HL-60/S4 (cell line): ENCODE measurements at regions not wholly inside any gene's neighbourhood (a gene's known extent, or its start where the extent isn't known, plus 50 kb on each side); places are given as distances from the start of the nearest gene placed in this dataset.
"Not testable (repeated sequence)": the region's sequence is repeated elsewhere in the genome, so short reads cannot be mapped to it uniquely, and the experiment has no call there.

Experiments
- in situ Hi-C: fragments of 300-500 bp; cut with MboI; formaldehyde crosslinking; loops from 2 replicates; pipeline ENCODE4 v1.14.3; 2022; ENCODE audit warnings: low sequenced_read_pairs

DNA sequence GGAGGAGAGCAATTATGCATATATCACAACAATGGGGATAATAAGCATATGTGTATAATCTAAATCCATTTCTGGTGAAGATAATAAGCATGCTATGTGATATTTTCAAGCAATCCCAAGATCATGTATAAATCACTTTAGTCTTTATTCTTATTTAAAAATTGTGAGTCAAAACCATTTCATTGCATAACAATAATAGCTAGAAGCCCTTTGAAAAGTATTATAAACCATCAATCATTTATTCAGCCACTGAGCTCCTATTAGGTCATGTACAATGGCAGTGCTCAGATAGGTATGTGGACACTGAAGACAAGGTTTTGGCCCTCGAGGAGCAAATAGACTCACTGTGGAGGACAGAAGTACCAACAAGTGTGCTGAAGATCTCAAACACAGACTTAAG is 113.1 kb downstream of the CDCA7 start:
- in situ Hi-C loops = no loop called here

GRCh38 chr2:173468266-173468793 is 113.7 kb downstream of the CDCA7 start:
- in situ Hi-C loops = no loop called here

- in situ Hi-C loops = no loop called here
These were observed 117.4 kb downstream of the CDCA7 start for GRCh38 chr2:173472112-173472511.

DNA sequence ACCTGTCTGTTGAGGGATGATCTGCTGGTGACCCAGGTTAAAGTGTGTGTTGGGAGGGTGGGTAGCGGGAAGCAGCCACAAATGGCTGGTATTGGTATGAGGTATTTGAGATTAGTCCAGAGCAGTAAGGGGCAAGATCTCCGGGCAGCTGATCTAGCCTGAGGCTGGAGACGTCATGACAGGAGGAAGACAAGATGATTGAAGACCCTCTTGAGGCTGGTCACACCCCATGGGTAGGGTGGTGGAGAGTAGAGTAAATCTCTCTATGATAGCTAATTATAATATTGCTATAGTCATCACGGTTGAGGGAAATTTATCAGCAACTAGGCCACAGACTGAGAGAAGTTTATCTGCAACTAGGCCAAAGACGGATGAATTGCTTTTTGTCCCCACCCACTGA is 128.5 kb downstream of the CDCA7 start:
- in situ Hi-C loops = no loop called here

GRCh38 chr2:173488861-173489260 is 134.2 kb downstream of the CDCA7 start:
- in situ Hi-C loops = no loop called here

DNA sequence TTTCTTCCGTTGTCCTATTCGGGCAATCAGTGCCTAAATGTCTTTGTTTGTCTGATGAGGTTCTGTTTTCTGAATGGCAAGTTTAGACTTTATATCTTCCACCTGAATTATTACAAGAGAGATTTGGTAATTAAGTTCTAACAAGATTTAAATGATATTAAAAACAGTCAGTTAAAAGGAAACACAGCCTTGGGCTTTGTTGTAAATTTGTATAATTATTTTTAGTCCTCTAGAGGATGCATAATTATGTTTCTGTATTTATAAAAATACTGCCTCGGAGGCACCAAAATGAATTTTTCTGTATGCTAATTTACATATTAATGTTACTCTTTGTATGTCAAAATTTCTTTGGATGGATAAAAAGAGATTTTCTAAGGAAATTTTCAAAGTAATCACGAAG is 136.7 kb downstream of the CDCA7 start:
- in situ Hi-C loops = no loop called here

GRCh38 chr2:173493874-173494273 is 139.2 kb downstream of the CDCA7 start:
- in situ Hi-C loops = no loop called here

GRCh38 chr2:173496746-173497145 is 142.1 kb downstream of the CDCA7 start:
- in situ Hi-C loops = no loop called here

DNA sequence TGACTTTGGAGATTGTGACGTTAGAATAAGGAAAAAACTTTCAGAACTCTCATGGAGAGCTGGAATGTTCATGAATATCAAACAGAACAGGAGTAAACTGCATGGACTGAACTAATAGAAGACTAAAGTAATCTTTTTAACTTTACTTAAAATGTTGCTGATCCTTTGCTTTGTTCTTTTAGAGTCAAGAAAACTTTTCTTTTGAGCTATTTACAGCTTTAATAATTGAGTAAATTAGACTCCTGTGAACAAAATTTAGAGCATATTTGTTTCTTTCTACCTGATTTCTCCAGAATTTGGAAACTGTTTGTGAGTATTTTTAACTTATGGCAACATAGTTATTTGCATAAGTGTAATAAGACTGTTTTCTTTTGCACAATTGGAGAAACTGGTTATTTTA is 146.3 kb downstream of the CDCA7 start:
- in situ Hi-C loops = no loop called here

DNA sequence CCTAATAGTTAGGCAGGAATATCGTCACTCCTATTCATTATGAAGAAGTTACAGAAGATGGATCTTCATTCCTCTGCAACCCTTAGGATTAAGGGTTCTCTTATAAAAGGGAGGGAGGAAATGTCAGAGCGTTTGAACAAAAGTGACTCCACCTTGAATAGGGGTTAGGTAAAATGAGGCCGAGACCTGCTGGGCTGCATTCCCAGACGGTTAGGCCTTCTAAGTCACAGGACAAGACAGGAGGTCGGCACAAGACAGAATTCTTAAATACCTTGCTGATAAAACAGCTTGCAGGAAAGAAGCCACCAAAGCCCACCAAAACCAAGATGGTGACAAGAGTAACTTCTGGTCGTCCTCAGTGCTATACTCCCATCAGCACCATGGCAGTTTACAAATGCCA is 147.6 kb downstream of the CDCA7 start:
- in situ Hi-C loops = no loop called here

- in situ Hi-C loops = no loop called here
These were observed 156.7 kb downstream of the CDCA7 start for GRCh38 chr2:173511357-173511756.

GRCh38 chr2:173511942-173512341 is 157.3 kb downstream of the CDCA7 start:
- in situ Hi-C loops = no loop called here

- in situ Hi-C loops = no loop called here
These were observed 158.5 kb downstream of the CDCA7 start for GRCh38 chr2:173513107-173513727.

DNA sequence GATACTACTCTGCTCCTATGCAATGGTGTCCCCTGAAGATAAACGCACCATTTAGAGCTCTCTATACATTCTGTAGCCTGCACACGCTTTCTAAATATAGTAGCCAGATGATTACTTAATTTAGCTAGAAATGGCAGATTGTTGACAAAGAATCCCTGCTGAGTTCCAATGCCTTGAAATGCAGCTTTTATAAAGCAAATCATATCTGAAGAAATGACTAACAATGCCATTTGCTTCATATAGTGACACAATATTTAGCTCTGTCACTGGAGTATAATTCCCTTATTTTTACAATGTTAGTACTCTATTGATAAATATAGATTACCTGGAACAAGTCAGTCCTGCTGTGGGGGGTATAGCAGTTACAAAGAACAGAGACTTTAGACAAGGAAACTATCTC is 166.2 kb downstream of the CDCA7 start:
- in situ Hi-C loops = no loop called here

DNA sequence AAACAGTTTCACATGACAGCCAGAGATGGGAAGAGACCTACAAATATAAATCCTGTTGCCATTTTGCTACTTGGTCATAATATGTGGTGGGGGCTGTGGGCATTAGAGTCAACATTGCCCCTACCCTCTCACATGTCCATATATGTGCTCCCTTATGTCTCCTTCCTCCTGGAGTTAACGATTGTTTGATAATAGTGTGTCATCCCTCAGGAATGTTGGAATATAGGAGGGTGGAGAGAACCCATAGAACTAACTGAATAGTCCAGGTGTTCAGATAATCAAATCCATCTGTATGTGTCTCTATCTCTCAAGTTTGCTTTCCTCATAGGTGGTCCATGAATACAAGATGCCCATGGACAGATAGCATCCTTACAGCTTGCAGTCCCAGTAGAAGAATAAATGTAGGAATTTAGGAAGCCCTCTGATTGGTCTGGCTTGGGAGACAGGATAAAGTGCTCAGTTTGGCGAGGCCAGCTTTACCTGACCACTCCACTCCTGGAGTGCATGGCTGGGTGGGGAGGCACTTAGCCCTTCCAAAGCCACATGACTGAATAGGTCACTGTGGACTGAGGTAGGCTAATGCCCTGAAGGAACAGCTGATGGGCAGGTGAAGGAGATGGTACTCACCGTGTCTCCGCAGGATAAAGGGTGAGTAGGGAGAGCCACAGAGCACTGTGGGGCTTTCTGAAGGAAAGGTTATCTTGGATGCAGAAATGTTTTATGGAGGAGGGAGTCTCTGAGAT is 166.9 kb downstream of the CDCA7 start:
- in situ Hi-C loops = no loop called here

- in situ Hi-C loops = no loop called here
These were observed 168.8 kb downstream of the CDCA7 start for GRCh38 chr2:173523497-173523896.

GRCh38 chr2:173524256-173524955 is 169.7 kb downstream of the CDCA7 start:
- in situ Hi-C loops = no loop called here

- in situ Hi-C loops = not testable (repeated sequence)
These were observed 178.3 kb downstream of the CDCA7 start for GRCh38 chr2:173532732-173533531.

DNA sequence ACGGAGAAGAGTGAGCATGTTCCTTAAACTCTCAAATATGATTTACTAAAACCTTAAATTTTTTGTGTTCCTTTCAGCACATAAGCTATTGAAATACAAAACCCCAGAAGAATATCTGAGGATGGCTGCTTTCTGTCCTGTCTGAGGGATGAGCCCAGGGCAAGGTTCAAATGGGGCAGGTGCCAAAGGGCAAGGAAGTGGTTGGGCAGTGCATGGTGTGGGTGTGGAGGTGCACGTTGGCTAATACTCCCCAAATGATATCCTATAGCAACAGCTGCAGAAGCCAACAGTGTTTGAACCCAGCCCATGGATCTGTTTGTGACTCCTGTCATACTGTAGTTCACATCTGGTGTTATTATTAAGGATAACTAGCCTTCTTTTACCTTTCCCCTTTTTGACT is 183.0 kb downstream of the CDCA7 start:
- in situ Hi-C loops = no loop called here

DNA sequence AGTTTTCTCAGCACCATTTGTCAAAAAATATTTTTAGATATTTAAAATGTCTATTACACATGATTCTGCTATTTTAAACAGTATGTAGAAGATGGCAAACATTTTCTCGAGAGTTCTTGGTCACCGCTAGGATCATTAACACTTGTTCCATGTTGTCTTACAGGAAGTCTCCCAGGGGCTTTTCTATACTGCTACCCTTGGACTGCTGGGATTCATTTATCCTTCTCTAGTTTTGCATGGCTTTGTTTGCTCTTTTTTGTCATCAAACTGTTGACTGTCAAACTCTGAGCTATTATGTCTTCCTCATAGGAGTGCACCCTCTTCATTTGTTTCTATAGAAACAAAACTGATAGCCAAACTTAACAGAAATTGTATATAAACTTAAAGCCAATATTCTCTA is 184.9 kb downstream of the CDCA7 start:
- in situ Hi-C loops = no loop called here
